GM21723 (cell line): ENCODE measurements at regions not wholly inside any gene's neighbourhood (a gene's known extent, or its start where the extent isn't known, plus 50 kb on each side); places are given as distances from the start of the nearest gene placed in this dataset.
"Not testable (repeated sequence)": the region's sequence is repeated elsewhere in the genome, so short reads cannot be mapped to it uniquely, and the experiment has no call there.

Experiments
- ATAC-seq: cut with Tn5 transposase; IDR thresholded peaks from one replicate; pipeline ENCODE4 v1.9.1; 2021; ENCODE audit warnings: mild to moderate bottlenecking, moderate library complexity; ENCODE audit not compliant: unreplicated experiment

GRCh38 chr16:50451951-50452508, 83.2 kb upstream of the BRD7 start:
- ATAC-seq: no peak

DNA sequence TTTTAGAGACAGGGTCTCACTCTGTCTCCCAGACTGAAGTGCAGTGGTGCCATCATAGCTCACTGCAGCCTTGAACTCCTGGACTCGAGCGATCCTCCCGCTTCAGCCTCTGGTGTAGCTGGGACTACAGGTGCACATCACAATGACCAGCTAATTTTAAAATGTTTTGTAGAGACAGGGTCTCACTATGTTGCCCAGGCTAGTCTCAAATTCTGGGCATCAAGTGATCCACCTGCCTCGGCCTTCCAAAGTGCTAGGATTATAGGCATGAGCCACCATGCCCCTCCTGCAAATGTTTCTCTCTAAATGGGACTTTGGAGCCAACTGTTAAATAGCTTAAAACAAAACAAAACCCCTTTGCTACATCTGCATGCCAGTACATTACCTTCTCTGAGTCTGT, 82.2 kb upstream of the BRD7 start:
- ATAC-seq: no peak

DNA sequence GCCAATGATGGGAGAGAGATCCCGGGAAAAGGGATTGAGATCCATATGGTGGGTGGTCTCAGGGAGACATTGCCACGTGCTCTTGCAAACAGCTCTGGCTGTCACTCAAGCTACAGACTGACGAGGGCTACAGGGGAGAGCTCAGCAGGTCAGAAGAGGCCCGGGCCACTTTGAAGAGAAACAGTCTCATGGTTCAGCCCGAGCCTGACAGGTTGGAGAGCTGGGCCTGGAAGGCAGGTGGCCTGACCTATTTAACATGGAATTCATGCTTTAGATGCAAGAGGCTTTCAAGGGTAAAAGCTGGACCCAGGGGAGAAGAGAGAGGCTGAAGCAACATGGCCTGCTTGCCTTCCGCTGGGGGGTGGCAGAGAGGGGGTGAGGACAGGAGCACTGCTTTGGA, 81.0 kb upstream of the BRD7 start:
- no peak for ATAC-seq

- ATAC-seq: no peak
Measured at GRCh38 chr16:50448981-50449380, 80.2 kb upstream of the BRD7 start.

DNA sequence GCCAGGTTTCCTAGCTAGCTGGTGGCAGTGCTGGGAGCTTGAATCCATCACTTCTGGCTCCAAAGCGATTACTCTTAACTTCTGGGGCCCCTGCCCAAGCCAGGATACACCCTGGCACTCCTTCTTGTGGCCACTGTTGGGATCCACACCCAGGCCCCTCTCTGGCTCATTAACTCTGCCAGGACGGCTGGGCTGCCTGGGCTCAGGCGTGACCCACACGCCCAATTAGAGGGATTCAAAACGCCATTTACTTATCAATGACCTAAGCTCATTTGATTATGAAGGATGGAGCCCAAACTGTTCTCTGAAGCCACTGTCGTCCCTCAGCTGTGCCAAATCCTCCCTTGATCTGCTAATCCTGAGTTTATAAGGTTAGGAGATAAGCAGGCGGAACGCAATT, 79.7 kb upstream of the BRD7 start:
- ATAC-seq: no peak

GRCh38 chr16:50447386-50447785, 78.6 kb upstream of the BRD7 start:
- not testable (repeated sequence) for ATAC-seq

DNA sequence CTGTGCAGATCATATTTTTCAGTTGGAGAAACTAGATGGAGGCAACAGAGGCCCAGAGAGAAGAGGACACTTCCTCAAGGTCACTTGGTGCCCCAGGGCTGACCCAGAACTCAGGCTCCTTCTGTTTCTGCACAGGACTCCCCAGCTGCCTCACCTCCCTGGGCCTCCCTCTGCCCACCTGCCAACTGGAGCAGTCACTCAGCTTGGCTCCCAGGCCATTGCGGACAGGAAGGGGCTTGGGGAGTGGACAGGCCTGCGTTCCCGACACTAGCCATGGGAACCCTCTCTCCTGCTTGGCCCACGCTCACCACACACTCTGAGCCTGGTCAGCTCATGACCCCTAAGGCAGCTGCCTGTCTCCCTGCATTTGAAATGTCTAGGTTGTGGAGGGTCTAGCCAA, 78.1 kb upstream of the BRD7 start:
- no peak for ATAC-seq

- no peak for ATAC-seq
Measured at GRCh38 chr16:50445621-50446555, 77.1 kb upstream of the BRD7 start.

- ATAC-seq: no peak
Measured at GRCh38 chr16:50444526-50444925, 75.7 kb upstream of the BRD7 start.

DNA sequence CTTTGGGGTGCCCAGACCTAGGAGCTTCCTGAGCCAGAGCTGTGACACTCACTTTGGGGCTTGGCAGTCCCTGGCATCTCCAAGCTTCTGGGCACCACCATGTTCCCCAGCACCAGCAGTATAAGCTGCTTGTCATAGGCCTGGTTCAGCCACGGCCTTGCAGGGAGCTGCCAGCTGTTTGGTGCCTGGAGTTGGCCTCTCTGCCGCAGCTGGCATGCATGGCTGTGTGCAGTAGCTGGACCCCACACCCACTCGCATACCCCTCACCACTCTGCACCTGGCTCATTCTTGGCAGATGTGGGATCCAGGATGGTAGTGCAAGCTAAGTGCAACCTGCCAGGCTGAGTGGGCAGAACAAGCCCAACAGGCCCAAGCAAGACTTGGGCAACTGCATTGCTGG, 73.4 kb upstream of the BRD7 start:
- ATAC-seq: no peak

GRCh38 chr16:50441486-50442157, 72.8 kb upstream of the BRD7 start:
- no peak for ATAC-seq

- ATAC-seq: no peak
Measured at GRCh38 chr16:50440991-50441390, 72.2 kb upstream of the BRD7 start.

- no peak for ATAC-seq
Measured at GRCh38 chr16:50440531-50440930, 71.7 kb upstream of the BRD7 start.

DNA sequence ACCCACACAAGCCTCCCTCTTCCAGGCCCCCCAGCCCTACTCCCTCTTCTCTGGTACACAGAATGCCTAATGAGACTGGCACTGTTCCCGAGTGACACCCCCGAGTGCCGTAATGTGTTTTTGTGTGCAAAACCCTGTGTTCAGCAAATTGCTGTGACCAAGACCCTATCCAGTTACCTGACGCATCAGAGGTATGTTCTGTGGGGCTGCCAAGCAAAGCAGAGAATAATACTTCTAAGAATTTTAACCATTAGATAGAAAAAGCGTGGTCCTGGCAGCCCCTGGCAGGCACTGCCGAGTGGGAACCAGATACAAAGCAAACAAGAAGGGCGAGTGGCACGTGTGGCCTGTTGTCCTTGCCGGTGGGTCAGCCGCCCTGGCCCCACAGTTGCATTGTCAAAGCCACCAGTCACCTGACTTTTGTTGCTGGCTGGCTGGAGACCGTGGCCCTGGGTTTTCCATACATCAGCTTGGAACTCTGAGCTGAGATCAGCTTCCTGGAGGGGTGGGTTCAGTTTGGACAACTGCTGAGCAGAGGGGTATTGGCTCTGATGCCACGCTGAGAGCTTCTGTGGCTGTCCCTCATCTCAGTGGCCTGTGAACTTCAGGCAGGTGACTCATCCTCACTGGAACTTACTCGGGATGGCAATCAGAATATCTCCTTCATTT, 69.1 kb upstream of the BRD7 start:
- no peak for ATAC-seq

- no peak for ATAC-seq
Measured at GRCh38 chr16:50436271-50436670, 67.5 kb upstream of the BRD7 start.

DNA sequence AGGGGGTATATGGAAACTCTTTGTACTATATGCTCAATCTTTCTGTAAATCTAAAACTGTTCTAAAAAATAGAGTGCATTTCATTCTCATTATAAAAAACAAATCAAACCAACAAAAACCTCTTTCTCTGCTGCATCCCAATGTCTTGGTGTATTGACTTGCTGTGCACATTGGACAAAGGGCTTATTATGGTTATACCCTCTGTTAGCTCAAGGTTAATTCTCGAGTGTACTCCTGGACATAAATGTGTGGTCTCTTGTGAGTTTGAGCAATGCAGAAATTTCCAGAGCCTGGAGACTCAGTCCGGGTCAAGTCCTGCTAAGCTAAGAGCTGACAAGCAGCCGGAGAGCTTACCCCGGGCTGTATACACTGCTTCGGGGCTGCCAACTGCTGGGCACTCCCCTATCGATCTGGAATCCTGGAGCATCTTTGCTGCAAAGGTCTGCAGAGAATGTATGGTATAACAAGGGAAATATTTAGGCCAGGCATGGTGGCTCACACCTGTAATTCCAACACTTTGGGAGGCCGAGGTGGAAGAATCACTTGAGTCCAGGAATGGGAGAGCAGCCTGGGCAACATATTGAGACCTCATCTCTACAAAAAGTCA, 66.2 kb upstream of the BRD7 start:
- no peak for ATAC-seq

GRCh38 chr16:50430076-50430475, 61.3 kb upstream of the BRD7 start:
- no peak for ATAC-seq

- no peak for ATAC-seq
Measured at GRCh38 chr16:50428742-50429141, 60.0 kb upstream of the BRD7 start.

DNA sequence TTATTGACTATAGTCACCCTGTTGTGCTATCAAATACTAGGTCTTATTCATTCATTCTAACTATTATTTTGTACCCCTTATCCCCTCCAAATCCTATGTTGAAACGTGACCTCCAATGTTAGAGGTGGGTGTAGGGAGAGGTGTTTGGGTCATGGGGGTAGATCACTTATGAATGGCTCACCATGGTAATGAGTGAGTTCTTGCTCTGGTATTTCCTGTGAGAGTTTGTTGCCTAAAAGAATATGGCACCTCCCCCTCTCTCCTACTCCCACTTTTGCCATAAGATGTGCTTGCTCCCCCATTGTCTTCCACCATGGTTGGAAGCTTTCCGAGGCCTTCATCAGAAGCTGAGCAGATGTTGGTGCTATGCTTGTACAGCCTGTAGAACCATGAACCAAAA, 59.3 kb upstream of the BRD7 start:
- ATAC-seq: no peak

DNA sequence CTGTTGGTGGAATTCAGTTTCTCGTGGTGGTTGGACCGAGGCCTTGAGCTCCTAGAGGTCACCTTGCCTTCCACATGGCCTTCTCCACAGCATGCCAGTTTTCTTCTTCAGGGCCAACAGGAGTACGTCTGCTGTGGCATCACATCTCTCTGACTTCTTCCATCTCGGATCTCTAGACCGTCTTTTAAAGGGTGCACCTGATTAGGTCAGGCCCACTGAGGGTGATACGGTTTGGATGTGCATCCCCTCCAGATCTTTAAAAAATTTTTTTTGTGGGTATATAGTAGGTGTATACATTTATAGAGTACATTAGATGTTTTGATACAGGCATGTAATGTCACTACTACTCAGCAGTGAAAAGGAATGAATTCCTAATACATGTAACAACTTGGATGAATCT, 58.3 kb upstream of the BRD7 start:
- ATAC-seq: no peak

GRCh38 chr16:50425648-50426047, 56.9 kb upstream of the BRD7 start:
- no peak for ATAC-seq
